T-helper 2 cell (primary cell): ENCODE measurements at regions not wholly inside any gene's neighbourhood (a gene's known extent, or its start where the extent isn't known, plus 50 kb on each side); places are given as distances from the start of the nearest gene placed in this dataset.
"Not testable (repeated sequence)": the region's sequence is repeated elsewhere in the genome, so short reads cannot be mapped to it uniquely, and the experiment has no call there.

Experiments used
- DNase-seq, 5 experiments: peaks; one replicate each; pipeline versions ENCODE4 v3.0.0 to v3.0.0-alpha.2; 2012 to 2022

DNA sequence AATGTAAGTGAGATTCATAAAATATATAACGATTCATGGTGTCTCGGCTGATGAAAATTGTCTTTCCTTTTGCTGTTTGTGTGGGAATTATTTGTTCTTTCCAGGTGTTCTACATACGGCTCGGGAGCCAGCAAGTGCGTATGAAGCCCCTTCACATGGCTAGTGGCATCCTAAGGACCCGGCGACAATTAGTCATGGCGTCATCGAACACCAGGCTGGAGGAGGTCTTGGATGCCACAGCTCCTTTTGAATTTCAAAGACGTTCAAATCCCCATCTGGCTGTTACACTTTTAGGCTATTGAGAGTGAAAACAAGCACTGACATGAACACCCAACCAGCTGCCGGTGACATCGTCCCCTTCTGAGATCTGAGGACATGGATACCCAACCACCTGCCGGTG is 397.7 kb upstream of the TNRC6C start:
- no peak for DNase-seq

DNA sequence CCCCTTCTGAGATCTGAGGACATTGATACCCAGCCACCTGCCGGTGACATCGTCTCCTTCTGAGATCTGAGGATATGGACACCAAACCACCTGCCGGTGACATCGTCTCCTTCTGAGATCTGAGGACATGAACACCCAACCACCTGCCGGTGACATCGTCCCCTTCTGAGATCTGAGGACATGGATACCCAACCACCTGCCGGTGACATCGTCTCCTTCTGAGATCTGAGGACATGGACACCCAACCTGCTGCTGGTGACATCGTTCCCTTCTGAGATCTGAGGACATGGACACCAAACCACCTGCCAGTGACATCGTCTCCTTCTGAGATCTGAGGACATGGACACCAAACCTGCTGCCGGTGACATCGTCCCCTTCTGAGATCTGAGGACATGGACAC is 396.1 kb upstream of the TNRC6C start:
- not testable (repeated sequence) for DNase-seq

DNA sequence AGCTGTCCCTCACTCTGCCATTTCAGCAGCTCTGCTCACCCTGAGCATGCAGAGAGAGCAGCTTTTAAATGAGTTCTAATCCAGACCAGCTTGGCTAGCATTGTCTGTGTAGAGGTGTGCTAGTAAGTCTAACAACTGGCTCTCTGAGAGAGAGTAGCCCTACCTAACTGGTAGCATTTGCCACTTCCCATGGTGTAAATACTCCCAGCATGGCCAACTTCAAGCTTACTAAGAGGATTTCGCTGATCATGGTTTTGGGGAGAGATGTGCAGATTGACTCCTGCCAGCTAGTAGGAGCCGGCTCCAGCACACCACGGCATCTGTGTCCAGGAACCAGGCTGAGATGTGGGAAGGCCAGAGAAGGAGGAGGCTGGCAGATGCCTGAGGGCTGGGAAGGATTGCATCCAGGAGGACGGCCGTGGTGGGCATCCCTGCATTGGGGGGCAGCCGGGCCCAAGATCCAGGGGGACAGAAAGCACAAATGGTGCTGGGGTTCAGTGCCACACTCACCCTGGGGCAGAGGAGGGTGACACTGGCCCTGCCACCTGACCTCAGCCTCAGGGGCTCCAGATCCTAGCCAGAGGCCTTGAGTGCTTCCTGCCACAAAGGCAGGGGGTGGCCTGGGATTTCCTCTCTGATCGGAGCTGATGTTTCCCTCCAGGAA is 394.9 kb upstream of the TNRC6C start:
- DNase-seq, result no peak

DNA sequence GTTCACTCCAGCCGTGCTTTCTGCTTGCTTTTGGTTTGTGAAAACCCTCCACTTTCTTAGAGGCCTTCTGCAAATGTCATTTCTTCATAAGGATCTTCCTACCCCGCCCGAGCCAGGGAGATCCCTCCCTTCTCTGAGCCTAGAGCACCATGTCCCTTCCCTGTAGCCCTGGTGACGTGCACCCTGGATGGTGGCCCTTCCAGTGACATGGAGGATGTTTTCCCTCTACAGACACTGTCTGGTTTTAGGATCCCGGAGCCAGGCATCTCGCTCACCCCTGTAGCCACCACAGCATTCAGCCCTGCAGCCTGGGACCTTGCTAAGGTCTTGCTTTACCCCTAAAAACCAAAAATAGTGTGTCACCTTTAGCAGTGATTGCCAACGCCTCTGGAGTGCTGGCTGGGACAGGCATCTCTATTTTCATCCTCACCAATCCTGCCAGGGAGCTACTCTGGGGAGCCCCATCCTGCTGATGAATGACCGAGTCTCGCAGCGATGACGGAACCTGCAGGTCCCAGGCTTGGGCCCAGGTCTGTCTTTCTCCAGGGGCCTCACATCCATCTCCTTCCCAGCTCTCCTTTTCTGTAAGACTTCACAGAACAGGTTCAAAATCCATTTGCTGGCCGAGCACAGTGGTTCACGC is 394.1 kb upstream of the TNRC6C start:
- DNase-seq, result no peak

DNA sequence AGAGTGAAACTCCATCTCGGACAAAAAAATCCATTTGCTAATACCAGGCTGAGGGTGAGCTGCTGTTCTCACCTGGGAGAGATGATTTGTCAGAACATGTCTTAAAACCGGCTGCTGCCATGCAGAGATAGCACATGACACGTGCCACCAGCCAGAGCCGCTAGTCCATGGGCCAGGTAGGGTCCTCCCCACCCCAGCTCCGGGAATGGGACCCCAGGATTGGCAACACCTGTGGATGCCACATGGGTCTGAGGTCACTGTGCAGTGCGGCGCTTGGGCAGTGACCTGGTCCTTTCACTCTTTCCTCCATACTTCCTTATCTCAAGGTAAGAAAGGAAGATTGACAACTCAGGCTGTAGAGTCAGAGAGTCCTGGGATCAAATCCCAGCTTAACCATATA is 393.3 kb upstream of the TNRC6C start:
- no peak for DNase-seq

DNA sequence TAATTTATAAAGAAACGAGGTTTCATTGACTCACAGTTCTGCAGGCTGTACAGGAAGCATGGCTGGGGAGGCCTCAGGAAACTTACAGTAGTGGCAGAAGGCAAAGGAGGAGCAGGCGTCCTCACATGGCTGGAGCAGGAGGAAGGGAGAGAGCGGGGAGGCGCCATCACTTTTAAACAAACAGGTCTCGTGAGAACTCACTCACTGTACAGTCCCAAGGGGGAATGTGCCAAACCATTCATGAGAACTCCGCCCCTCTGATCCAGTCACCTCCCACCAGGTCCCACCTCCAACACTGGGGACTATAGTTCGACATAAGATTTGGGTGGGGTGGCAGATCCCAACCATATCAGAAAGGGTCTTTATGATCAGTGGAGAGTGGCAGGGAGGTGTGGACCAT is 392.4 kb upstream of the TNRC6C start:
- DNase-seq, result no peak

DNA sequence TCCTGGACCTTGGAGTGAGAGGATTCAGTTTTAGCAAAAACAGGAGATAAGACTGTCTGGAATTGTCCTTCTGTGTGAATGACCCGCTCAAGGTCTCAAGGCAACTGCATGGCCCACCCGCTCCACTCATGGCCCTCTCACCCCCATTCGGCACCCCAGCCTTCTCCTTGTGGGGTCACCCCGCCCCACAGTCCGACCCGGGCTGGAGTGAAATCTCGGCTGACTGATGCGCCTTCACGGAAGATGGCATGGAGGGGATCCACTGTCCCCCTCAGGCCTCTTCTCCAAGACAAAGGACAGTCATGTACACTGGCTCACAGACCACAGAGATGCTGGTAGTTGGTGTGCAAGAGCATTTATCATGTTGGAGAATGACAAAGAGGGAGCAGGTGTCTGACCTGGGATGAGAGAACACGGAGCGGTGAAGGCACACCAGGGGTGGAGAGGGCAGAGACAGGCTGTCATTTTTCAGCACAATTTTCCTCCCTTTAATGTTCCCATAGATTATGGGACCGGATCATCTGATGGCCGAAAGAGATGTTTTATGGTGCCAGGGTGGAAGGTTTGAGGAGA is 391.9 kb upstream of the TNRC6C start:
- DNase-seq, result no peak

DNA sequence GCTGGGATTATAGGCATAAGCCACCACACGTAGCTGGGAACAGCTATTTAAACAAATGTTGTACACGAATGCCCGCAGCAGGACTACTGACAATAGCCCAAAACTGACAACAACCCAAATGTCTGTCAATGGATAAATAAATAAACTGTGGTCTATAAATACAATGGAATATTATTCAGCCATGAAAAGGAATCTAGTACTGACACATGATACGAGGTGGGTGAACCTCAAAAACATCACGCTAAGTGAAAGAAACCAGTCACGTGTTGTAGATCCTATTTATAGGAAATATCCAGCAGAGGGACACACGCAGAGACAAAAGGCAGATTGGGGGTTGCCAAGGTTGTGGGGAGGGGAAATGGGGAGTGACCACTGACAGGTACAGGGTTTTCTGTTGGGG is 390.0 kb upstream of the TNRC6C start:
- DNase-seq, result no peak

DNA sequence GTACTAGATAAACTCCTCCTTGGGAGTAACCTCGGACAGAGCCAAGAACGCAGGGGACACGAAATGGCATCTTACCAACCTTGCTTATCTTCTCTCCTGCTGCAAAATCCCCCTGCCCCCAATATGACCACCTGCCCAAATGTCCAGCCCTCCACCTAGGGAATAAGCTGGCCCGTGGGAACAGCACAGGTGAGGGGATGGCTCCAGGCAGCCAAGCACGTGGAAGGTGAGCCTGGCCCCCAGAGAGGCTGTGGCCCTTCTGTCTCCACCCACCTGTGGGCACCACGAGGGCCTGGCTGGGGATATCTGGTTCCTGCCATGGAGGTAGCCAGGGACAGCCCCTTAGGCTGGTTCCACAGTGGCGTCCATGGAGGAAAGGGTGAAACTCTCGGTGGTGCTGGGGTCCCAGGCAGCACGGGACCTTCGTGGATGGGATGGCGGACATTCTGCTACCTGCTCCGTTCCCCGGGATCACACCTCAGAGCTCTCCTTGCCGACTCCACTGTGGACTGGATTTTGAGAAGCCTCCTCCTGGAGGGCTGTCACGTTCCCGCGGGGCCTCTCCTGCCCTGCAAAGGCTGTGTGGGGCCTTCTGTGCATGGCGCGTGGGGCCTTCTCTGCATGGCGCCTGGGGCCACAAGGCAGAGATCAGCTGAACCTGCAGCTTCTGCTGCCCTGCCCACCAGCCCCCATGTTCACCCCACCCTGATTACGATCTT is 388.5 kb upstream of the TNRC6C start:
- DNase-seq, result no peak

DNA sequence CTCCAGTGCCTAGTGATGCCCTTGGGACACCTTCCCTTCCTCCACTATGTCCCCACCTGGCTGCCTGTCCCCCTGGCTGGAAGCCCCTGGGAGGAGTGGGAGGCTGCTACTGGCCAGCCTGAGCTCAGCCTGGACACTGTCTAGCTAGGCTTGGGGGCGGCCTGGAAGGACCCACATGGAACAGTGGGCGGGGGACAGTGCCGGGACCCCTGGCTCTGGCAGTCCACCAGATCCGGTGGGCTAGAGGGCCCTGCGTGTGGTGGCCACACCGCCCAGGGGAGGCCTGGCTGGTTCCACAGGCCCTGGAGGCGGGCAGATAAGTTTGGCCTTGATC is 388.0 kb upstream of the TNRC6C start:
- DNase-seq, result no peak

DNA sequence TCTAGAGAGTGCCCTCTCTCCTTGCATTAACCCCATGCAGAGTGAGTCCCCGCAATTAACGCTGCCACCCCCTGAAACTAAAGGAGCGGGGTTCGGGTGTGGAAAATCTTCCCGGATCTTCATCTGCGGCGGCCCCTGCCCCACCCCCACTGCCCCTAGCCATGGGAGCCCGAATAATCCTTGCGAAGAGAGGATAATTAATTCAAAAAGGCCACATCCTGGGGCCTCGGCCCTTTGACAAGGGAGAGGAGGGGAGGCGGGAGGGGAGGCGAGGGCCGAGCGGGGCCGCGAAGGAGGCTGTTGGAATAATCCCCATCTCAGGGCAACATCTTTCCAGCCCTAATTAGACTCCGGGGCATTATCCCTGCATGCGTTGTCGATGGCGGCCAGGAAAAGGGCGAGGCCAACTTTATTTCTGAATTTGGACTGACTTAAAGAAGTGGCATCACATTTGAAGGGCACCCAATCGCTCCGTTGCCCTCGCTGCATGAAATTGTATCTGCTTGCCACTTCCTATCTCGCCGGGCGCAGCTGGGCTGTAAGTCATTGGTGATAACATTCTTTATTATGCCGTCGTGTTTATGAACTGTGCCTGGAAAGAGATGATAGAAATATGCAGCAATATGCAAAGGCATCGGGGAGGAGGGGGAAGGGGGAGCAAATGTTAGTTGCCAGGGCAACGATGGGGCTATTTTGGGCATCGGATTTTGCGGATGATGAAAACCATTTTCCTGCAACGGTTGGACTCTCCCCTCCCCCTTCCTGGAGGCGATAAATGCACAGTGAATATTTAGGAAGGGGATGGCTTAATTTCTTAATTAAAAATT is 387.1 kb upstream of the TNRC6C start:
- peak in 1 of 5 experiments; percentile 58 for DNase-seq

DNA sequence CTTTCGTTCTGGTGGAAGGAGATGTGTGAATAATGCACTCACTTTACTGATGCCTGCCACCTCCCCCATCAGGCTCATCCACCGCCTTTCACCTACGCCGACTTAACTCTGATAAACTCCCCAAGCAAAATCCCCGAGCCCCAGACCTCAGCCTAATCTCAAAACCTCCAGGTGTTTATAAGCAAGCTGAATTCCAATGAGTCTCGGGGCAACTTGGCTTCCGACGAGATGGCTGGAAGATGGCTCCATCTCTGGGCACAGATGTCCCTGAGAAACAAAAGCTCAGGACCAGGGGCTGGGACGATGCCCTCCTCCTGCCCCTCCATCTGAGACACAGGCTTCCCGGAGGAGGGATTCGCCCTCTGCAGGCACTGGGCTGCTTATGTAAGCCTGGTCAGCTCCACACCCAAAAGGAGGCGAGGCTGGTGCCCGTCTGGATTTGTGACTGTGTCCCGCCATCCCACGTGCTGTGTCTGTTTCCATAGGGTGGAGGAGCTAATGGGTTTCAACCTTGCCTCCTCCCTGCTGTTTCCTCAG is 386.4 kb upstream of the TNRC6C start:
- DNase-seq, result no peak

DNA sequence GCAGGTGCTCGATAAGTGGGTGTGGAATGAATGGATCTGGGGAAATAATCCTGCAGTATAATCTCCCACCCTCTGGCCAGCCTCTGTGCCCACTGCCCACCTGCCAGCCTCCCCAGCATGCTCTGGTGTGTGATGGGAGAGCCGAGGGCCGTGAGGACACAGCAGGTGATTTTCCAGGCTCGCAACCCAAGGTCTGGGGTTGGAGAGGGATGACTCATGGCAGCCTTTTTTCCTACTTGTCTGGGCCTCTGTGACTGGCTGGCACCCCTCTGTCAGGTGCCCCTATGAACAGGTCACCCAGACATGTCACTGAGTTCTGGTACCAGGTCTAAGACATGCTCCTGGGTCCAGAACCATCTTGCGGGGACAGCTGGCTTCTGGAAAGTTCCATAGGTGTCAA is 385.7 kb upstream of the TNRC6C start:
- no peak for DNase-seq

DNA sequence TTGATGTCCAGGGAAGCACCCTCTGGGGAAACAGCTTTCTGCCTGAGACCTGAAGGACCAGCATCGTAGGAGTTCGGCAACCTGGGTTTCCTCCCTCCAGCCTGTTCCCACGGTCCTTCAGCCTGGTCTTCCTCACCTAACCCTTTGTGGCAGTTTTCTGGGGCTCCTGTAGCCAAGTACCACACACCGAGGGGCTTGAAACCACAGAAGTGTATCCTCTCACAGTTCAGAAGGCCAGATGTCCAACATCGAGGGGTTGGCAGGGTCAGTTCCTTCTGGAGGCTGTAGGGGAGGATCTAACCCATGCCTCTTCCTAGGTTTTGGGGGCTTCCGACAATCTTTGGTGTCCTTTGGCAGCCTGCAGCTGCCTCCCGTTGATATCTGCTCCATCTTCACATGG is 381.0 kb upstream of the TNRC6C start:
- DNase-seq, result no peak

DNA sequence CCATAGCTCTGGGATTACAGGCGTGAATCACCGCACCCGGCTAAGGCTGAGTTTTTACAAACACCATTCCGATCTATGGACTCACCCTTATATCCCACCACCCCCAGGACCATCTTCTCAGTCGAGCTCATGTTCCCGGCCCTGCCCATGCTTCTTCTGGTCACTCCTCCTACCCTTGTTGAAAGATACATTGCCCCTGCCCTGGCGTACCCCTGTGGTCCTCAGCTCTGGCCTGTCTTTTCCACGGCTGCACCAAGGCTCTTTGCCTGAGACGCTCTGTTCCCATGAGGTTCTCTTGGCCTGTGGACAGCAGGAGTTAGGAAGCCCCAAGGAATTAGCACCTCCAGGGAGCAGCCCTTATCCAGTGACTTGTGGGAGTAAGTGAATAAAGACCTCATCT is 379.4 kb upstream of the TNRC6C start:
- no peak for DNase-seq

DNA sequence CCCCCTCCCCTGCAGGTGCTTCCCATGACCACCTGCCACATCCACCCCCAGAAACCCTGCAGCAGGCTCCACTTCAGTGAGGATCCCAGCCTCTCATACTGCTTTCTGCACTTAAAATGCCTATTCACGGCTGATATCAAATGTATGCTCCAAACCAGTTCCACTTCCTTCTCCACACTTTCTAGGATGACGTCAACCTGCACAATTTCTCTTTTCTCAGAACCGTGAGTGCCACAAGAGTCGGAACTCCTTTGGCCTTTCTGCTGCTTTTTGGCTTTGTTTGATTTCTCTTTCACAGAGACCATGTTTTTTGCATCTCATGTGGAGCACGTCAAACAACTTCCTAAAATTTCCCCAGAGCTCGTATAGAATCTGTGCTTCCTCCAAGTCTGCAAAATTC is 378.8 kb upstream of the TNRC6C start:
- DNase-seq, result peak in 1 of 5 experiments; percentile 8

DNA sequence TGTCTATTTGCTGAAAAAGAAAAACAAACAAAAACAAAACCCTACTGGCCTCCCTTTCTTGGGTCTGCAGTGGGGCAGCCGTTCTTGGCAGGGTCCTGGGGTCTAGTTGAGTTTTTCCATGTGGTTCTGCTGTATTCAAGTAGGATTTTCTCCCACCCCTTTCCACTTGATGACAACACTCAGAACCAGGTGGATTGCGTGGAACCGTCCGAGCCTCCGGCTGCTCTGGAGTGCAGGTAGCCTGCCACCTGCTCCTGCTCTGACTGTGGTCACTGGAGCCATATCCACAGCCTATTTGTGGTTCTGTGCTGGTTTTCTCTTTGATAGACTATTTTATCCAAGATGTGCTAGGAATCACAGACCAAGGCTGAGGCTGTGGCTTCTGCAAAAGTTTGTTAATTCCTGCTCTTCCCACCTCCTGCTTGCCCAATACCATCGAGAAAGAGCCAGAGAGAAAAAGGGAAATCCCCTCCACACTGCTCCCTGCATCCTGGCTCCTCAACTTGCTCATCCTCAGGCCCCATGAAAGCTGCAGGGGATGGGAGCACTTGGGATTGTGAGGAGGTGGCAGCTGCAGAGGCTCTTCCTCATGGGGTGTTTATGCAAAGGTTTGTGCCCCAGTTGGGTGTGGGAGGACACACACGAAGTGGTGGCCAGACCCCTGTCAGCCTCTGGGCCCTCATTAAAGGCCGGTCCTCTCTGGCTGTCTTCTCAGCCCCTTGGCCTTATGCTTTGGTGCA is 377.8 kb upstream of the TNRC6C start:
- DNase-seq, result no peak

DNA sequence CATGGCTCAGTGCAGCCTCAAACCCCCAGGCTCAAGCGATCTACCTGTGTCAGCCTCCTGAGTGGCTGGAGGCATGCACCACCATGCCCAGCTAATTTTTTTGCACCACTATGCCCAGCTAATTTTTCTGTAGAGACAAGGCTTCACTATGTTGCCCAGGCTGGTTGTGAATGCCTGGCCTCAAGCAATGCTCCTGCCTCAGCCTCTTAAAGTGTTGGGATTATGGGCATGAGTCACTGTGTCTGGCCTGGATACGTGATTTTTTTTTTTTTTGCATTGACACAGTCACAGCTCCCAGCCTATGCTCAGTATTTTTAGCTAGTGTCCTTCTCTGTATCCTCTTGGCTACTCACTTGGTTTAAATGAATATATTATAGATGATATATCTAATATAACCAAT is 377.0 kb upstream of the TNRC6C start:
- no peak for DNase-seq

DNA sequence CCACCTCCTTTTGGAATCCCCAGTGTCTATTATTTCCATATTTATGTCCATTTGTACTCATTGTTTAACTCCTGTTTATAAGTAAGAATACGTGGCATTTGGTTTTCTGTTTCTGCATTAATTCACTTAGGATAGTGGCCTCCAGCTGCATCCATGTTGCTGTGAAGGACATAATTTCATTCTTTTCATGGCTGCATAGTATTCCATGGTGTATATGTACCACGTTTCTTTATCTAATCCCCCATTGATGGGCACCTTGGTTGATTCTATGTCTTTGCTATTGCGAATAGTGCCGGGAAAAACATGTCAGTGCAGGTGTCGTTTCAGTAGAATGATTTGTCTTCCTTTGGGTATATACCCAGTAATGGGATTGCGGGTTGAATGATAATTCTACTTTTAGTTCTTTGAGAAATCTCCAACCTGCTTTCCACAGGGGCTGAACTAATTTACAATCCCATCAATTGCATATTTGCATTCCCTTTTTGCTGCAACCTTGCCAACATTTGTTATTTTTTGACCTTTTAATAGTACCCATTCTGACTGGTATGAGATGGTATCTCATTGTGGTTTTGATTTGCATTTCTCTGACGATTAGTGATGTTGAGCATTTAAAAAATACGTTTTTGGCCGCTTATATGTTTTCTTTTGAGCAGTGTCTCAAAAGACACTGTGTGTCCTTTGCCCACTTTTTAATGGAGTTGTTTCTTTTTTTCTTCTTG is 373.2 kb upstream of the TNRC6C start:
- DNase-seq, result no peak

DNA sequence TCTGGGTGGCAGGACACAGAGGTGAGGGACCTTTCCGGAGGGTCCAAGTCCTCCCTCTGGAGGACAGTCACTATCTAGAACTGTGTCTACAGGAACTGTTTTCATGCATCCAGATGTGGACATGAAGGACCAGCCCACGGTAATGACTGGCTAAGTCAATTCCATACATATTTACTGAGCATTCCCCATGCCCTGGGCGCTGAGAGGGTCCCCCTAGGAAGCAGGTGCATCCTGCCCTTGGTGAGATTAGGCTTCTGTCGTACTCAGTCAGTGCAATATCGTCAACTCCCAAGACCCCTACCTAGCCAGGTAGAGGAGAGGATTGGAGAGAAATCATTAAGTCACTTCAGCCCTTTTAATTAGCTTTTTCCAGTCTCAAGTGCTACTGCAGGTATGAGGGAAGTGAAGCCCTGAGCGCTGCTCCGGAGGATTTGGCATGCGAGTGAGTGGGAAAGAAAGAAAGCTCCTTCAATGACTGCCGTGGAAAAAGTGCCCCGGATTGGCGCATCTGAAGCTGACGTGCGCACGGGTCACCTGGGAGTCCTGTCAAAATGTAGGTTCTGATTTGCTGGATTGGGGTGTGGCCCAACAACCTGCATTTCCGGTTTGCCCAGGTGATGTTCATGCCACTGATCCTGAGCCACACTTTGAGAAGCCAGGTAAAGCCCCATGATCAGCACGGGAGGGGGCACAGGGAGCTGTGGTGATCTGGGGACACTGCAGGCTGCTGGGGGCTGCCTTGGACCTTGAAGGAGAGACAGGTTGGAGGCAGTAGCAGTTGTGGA is 367.4 kb upstream of the TNRC6C start:
- DNase-seq, result no peak
